Astrocyte (in vitro differentiated cells and primary cell): ENCODE measurements at regions not wholly inside any gene's neighbourhood (a gene's known extent, or its start where the extent isn't known, plus 50 kb on each side); places are given as distances from the start of the nearest gene placed in this dataset.

ENCODE experiments used
- EZH2 ChIP-seq: IDR thresholded peaks from 2 replicates; pipeline ENCODE4 v1.6.1; 2012; ENCODE audit warnings: mild to moderate bottlenecking, low read length, inconsistent platforms; ENCODE audit not compliant: insufficient read depth
- TF ChIP-seq, protein P1 (sequence below): IDR thresholded peaks from 2 replicates; pipeline ENCODE4 v1.5.1; 2011; ENCODE audit warnings: low read depth, mild to moderate bottlenecking, inconsistent platforms, low read length, moderate library complexity; ENCODE audit not compliant: insufficient read depth

DNA sequence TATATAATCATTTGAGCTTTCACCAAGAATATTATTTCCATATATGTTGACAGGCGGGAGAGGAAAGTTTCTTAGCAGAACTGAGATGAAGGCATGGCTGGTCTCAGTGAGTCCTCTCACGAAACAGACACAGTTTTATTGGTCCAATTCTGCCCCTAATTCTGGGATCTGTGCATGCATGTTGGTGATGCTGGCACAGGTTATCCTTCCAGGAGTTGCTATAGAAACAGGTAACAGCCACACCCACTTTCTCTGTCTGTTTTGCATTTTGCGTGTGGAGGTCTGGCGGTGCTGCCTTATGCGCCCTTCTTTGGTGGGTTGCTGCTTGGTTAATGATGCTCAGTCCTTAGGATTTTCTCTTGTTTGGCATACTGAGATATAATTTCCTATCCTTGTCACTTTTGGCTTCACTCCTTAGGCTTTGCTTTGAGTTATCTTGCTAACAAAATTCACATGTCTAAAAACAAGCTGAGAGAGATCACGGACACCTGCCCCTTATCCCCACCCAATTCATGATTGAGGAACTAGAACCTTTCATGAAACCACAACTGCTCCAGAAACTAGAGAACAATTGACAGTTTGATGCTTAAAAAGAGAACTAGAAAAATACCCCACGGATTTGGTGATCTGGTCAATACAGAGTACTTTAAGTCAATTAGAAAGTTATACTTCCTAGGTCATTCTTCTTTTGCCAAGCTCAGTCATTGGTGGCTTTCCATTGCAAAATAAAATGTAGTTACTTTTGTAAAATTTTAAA, 189.3 kb downstream of the FAT3 start:
- TF ChIP-seq EZH2 = no peak
- TF ChIP-seq, protein P1, sequence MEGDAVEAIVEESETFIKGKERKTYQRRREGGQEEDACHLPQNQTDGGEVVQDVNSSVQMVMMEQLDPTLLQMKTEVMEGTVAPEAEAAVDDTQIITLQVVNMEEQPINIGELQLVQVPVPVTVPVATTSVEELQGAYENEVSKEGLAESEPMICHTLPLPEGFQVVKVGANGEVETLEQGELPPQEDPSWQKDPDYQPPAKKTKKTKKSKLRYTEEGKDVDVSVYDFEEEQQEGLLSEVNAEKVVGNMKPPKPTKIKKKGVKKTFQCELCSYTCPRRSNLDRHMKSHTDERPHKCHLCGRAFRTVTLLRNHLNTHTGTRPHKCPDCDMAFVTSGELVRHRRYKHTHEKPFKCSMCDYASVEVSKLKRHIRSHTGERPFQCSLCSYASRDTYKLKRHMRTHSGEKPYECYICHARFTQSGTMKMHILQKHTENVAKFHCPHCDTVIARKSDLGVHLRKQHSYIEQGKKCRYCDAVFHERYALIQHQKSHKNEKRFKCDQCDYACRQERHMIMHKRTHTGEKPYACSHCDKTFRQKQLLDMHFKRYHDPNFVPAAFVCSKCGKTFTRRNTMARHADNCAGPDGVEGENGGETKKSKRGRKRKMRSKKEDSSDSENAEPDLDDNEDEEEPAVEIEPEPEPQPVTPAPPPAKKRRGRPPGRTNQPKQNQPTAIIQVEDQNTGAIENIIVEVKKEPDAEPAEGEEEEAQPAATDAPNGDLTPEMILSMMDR = no peak
